CD4-positive, alpha-beta T cell treated with Interleukin-1 beta for 1 hour (primary cell): ENCODE measurements at regions not wholly inside any gene's neighbourhood (a gene's known extent, or its start where the extent isn't known, plus 50 kb on each side); places are given as distances from the start of the nearest gene placed in this dataset.
"Not testable (repeated sequence)": the region's sequence is repeated elsewhere in the genome, so short reads cannot be mapped to it uniquely, and the experiment has no call there.

Source experiments
- DNase-seq, 2 donors: peaks; one replicate each; pipeline ENCODE4 v3.0.0-alpha.2; 2020 to 2022

GRCh38 chr3:95197661-95198060, 1134.8 kb downstream of the NSUN3 start:
- no peak for DNase-seq

GRCh38 chr3:95200384-95200783, 1137.5 kb downstream of the NSUN3 start:
- no peak for DNase-seq

GRCh38 chr3:95210878-95211277, 1148.0 kb downstream of the NSUN3 start:
- no peak for DNase-seq

GRCh38 chr3:95212117-95212516, 1149.3 kb downstream of the NSUN3 start:
- no peak for DNase-seq

GRCh38 chr3:95215437-95215957, 1152.6 kb downstream of the NSUN3 start:
- no peak for DNase-seq

DNA sequence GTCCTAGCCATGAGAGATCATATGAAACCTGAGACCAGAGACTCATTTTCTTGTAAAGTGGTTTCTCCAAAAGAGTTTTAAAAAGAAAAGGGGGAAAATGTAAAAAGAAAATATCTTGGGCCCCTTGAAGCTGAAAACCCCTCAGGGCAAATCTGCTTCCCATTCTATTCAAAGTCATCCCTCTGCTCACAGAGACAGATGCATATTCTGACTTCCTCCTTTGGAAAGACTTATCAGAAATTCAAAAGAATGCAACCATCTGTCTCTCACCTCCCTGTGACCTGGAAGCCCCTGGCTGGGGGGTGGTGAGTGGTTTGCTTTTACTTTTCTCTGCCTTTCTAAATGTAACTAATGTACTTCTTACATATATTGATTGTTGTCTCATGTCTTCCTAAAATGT, 1154.8 kb downstream of the NSUN3 start:
- DNase-seq, result no peak

DNA sequence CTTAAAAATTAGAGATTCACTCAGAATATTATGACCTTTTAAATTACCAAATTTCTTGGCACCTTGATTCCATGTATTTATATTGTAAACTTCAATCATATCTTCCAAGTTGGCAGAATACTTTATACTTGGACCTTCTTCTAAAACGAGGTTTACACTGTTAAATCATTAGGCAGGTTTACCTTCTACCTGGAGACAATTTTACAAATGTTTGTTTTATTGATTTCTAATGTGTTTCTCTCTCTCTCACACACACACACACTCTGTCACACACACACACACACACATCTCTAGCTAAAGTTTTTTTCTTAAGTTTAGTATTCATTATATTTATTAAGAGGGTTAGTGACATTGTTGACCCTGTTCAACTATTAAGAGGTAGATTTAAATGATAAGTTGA, 1155.6 kb downstream of the NSUN3 start:
- DNase-seq, result no peak

DNA sequence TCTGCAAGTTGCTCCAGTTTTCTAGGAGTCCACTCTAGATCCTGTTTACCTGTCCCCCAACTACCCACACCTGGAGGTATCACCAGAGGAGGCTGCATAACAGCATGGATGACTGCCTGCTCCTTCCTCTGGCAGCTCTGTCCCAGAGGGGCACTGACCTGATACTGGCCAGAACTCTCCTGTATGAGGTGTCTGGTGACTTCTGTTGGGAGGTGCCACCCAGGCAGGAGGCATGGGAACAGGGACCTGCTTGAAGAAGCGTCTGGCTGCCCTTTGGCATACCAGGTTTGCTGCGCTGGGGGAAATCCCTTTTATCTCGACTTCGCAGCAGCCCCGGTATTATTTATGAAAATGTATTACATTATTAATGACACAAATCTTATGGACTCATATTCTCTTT, 1163.6 kb downstream of the NSUN3 start:
- DNase-seq, result no peak

DNA sequence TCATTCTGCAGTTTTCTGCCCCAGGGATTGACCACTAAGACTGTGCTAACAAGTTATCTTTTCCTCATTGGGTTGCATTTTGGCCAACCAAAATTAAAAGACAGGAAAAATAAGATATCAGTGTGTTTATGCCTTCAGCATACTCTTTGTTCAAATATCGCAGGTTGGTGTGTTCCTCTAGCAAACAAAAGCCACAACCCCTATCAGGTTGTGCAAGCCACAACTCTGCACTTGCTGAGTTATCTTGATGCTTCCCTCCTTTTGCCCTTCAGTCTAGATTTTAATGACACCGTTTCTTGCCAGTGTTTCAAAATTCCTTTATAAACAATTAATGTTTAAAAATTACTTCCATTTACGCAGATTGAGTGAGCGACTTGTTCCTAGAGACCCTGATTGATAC, 1164.2 kb downstream of the NSUN3 start:
- DNase-seq, result no peak

DNA sequence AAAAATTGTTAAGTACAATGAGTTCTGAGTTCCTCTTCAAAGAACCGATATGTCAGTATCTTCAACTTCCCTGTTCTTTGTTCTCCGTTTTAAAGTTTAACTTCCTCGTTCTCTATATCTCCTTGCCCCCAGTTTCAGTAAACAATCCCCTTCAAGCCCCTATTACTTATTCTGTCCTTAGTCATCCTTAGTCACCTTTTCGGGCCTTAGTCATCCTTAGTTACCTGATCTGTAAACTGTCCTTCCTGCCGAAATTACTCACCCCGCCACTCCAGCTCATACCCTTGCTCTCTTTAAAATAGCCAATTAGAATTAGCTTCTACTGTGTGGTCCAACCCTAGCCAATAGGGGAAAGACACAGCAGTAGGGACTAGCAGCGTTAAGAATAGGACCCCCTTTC, 1165.6 kb downstream of the NSUN3 start:
- DNase-seq, result no peak

DNA sequence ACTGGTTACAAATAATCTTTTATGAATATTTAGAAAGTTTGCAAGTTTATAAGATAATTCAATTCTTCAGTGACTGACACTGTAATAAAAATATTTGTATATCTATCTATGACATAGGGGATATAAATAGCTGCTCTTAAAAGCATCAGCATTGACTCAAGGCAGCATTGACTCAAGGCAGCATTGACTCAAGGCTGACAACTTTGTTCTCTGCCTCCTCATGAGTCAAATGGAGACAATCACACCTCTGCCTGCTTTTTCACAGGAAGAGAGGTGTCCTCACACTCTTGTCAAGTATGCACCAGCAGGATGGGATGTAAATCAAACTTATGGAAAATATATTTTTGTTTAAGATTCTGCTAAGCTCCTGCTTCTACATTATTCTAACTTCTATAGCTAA, 1173.1 kb downstream of the NSUN3 start:
- no peak for DNase-seq

DNA sequence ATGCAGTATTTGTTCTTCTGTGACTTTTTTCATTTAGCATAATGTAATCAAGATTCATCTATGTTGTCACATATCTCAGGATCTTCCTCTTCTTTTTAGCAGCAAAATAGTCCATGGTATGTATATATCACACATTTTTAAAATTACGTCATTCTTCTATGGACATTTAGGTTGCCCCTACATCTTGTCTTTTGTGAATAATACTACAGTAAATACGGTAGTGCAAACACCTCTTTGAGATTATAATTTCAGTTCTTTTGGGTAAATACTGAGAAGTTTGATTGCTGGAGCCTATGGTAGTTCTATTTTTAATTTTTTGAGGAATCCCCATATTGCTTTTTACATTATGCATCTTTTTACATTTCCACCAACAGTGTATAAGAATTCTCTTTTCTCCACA, 1174.9 kb downstream of the NSUN3 start:
- DNase-seq, result no peak

DNA sequence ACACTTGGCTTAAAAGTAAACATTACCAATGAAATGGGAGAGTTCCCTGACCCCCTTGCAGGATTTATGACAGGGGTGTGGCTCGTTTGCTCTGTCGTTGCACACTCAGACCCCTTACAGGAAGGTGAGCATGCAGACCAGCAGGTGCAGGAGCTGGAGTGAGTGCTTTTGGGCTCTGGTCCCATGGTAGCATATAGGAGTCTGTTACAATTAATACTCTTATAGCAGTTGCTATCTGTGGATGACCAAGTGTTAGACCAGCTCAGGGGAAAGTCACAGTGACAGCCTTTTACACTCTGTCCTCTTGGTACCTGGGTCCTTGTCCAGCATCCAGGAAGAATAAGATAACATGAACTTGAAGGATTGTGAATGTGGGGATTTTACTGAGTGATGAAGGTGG, 1177.5 kb downstream of the NSUN3 start:
- DNase-seq, result no peak

GRCh38 chr3:95241256-95241655, 1178.4 kb downstream of the NSUN3 start:
- not testable (repeated sequence) for DNase-seq

GRCh38 chr3:95246413-95246812, 1183.6 kb downstream of the NSUN3 start:
- DNase-seq, result no peak

- no peak for DNase-seq
Measured at GRCh38 chr3:95254061-95254460, 1191.2 kb downstream of the NSUN3 start.

- no peak for DNase-seq
Measured at GRCh38 chr3:95254758-95255157, 1191.9 kb downstream of the NSUN3 start.

- no peak for DNase-seq
Measured at GRCh38 chr3:95265129-95265528, 1202.3 kb downstream of the NSUN3 start.

GRCh38 chr3:95271395-95271794, 1208.5 kb downstream of the NSUN3 start:
- DNase-seq, result no peak

DNA sequence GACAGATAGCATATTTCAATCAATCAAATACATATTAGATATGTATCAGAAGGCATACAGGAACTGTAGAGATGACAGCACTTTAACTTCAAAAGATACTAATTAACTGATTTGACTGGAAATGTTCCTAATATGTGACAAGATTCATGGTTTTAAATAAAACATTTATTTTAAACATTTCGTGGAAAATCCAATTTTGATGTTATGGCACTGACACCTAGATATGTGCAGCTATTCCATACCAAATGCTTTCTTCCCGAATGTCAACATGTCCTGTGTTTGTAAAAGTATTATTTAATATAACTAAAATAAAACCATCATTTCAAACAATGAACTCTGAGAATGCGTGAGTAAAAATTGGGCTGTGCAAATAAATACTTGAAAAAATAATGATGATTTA, 1209.3 kb downstream of the NSUN3 start:
- no peak for DNase-seq

GRCh38 chr3:95272781-95273180, 1209.9 kb downstream of the NSUN3 start:
- DNase-seq, result no peak

- DNase-seq, result no peak
Measured at GRCh38 chr3:95277613-95278012, 1214.8 kb downstream of the NSUN3 start.

DNA sequence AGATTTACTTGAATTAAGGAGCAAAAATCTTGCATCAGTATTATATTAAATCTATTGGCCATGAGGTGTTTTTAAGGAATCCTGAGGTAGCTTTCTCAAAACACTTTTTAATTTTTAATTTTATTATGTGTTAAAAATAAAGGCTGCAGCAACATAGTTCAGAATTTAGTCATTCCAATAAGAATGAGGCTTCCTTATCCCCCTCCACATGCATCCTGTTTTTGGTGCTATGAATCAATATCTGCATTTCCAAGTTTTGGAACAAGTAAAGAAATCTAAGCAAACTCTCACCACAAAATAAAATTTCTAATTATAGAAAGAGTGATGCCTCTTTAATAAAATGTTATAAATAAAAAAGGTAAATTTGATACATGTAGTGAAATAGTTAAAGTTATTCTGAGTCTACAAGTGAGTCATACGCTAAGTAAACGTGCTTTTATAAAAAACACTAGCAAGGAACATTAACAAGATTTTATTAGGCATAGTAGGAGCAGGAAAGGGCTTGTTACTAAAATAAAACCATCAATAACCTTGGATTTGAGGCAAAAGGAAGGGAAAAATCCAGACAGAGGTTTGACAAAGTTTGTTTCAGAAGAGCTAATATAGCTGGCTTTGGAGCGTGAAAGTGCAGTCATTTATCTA, 1218.0 kb downstream of the NSUN3 start:
- DNase-seq, result no peak

- DNase-seq, result no peak
Measured at GRCh38 chr3:95289295-95289694, 1226.4 kb downstream of the NSUN3 start.

GRCh38 chr3:95297581-95297980, 1234.7 kb downstream of the NSUN3 start:
- DNase-seq, result no peak
